GM06990 (cell line): ENCODE measurements at regions not wholly inside any gene's neighbourhood (a gene's known extent, or its start where the extent isn't known, plus 50 kb on each side); places are given as distances from the start of the nearest gene placed in this dataset.

Experiments
- DNase-seq: peaks from one replicate; pipeline ENCODE4 v3.0.0-alpha.2; 2011; ENCODE audit not compliant: insufficient read length; ENCODE audit errors: extremely low read depth
- H3K27me3 ChIP-seq: replicated peaks from 2 replicates; pipeline ENCODE4 v1.6.0; 2011; ENCODE audit warnings: low read length; ENCODE audit not compliant: control insufficient read depth, insufficient read depth
- H3K36me3 ChIP-seq: 2 replicates; pipeline ENCODE4 v1.5.1; 2011; ENCODE audit warnings: low read length; ENCODE audit not compliant: control insufficient read depth, insufficient read depth
- H3K4me3 ChIP-seq: replicated peaks from 2 replicates; pipeline ENCODE4 v1.5.1; 2011; ENCODE audit warnings: low read depth, mild to moderate bottlenecking, control low read depth, low read length
- CTCF ChIP-seq: IDR thresholded peaks from 2 replicates; pipeline ENCODE4 v1.5.1; 2011; ENCODE audit warnings: low read length, control low read depth, mild to moderate bottlenecking, inconsistent platforms; ENCODE audit not compliant: insufficient read depth, poor library complexity, severe bottlenecking

DNA sequence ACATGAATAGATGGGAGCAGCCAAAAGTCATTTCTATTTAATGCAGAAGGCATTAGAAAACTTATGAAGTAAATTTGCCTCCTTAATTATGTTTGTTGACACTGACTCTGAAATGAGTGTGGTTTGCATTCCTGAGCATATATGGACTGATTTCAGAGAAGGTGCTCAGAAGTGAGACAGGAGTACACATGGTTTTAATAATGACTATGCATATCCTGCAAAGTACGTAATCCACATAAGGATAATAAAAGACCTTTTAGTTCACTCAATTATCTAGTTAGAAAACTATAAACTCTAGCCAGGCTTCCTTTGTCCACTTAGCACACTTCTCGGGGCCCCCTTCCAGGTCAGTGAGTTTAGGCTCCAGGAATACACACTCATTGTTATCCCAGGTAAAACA is 75.7 kb upstream of the SNX2 start:
- no peak for TF ChIP-seq CTCF
- no peak overlapping the region for H3K4me3 ChIP-seq
- H3K27me3 ChIP-seq = no peaks in the 10 kb centered on the region
- no peak for DNase-seq
- H3K36me3 ChIP-seq = no peaks in the 10 kb centered on the region

DNA sequence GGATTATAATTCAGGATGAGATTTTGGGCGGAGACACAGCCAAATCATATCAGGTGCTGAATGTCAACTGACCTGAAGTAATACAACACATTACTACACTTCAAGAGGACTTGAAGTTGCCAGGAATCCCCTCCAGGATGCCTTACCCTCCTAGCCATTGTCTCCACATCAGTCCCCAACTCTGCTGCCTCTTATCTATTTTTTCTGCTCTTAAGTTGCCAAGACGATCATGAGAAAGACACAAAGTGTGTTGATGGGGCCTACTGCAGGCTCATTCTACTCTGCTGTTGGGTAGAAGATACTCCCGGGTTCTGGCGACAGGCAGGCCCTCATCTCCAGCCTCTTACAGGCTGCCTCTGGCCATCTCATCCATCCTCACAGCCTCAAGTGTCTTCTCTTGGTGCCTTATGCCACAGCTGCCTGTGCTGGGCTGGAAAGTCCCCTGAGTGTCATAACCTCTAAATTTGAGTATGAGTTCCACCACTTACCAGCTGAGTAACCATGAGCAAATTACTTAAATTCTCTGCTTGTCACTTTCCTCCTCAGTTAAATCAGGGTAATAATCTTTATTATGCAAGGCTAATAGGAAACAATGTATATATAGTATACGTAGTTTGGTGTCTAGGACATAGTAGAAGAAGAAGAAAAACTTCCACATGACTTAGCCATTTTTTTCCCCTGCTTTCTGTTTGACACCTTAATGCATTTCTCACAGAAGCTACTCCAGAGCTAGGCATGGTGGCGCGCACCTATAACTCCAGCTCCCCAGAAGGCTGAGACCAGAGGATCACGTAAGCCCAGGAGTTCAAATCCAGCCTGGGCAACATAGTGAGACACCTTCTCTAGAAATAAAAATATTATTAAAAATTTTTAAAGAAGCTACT is 73.0 kb upstream of the SNX2 start:
- peak; percentile 81 for DNase-seq
- Histone ChIP-seq H3K27me3 (no peaks in the 10 kb centered on the region), H3K4me3 (no peak overlapping the region), H3K36me3 (no peaks in the 10 kb centered on the region)
- TF ChIP-seq CTCF = no peak

- Histone ChIP-seq H3K36me3 (no peaks in the 10 kb centered on the region), H3K4me3 (no peak overlapping the region), H3K27me3 (no peaks in the 10 kb centered on the region)
- no peak for TF ChIP-seq CTCF
- peak; percentile 32 for DNase-seq
Measured at GRCh38 chr5:122702524-122702875, 72.4 kb upstream of the SNX2 start.

DNA sequence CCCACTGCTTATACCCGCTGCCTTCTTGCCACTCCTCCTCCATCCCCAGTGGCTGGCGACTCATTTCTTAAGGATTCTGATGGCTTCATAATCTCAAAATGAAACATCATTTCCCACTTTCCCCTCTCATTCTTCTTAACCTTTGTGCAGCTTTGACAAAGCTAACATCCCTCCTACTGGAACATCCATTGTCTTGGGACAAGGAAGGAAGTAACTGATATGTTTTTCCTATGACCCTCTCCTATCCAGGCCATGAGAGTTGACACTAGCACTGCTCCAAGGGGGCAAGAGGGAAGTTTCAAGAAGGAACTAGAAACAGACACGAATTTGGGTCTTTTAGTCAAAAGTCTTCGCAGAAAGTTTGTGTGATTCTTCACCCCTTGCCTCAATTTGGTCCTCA is 71.7 kb upstream of the SNX2 start:
- Histone ChIP-seq H3K27me3 (no peaks in the 10 kb centered on the region), H3K4me3 (no peak overlapping the region), H3K36me3 (no peaks in the 10 kb centered on the region)
- no peak for TF ChIP-seq CTCF
- no peak for DNase-seq

DNA sequence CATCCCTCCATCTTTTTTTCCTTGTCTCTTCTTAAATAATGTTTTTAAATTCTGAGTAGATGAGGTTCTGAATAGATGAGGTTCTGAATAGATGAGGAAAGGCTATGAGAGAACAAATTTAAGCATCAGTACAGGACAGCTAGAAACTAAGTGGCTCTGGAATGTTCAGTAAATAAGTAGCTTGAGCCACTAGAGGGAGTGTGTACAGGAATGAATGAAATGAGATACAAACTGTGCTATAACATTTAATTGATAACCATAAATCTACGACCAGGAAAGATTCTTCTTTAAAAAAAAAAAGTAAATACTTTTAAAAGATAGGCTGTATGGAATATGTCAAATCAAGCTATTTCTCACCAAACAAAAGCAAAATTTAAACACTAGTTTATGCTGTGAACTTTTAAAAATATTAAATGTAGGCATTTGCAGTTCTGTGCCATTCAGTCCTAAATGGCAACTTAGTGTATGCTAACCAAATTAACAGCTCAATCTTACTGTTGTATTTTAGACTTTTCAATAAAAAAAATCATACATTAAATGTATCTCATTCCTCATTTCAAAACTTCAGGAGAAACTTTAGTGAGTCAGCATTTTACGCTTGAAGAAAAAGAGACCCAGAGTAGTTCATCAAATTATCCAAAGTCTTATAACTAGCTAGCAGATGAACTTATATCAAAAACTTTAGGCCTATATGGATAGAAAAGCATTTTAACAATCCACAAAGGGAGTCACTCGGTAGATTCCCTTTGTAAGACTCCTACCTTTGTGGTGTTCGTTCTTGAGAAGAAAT is 70.4 kb upstream of the SNX2 start:
- DNase-seq = no peak
- H3K4me3 ChIP-seq = no peak overlapping the region

More for the DNA sequence above, 70.4 kb upstream of the SNX2 start:
- Histone ChIP-seq H3K36me3 (no peaks in the 10 kb centered on the region), H3K27me3 (no peaks in the 10 kb centered on the region)
- peak; percentile 59 for TF ChIP-seq CTCF
